ENCODE measurements at regions not wholly inside any gene's neighbourhood (a gene's known extent, or its start where the extent isn't known, plus 50 kb on each side); places are given as distances from the start of the nearest gene placed in this dataset.

- TF ChIP-seq CTCF (IDR thresholded peaks at IDR 0.05 in 4 of 5, conservative IDR thresholded peaks at IDR 0.05 in 1 of 5) (no peak), POLR2A (IDR thresholded peaks at IDR 0.05) (no peak)
These were observed 361.0 kb downstream of the ADGRL2 start for GRCh38 chr1:82161700-82162141.

Data from gastrocnemius medialis (tissue), 4 donors.